ENCODE measurements at regions not wholly inside any gene's neighbourhood (a gene's known extent, or its start where the extent isn't known, plus 50 kb on each side); places are given as distances from the start of the nearest gene placed in this dataset.

- Histone ChIP-seq H3K36me3 (ENCODE audit: control insufficient read depth, insufficient read depth, low read length) (no peaks in the 10 kb centered on the region), H3K27me3 (replicated peaks; ENCODE audit: control insufficient read depth, insufficient read depth, low read length) (peaks cover 1% of the 10 kb centered on the region; the same call in 1 of the 2 replicates), H3K4me3 (replicated peaks; ENCODE audit: low read depth, low read length) (no peak overlapping the region)
- no peak for DNase-seq (ENCODE audit: extremely low read depth, insufficient read length)
- no peak for TF ChIP-seq CTCF (IDR thresholded peaks at IDR 0.05; ENCODE audit: insufficient read depth, low read length, poor library complexity, severe bottlenecking)
Measured at GRCh38 chr12:116650585-116651087, 87.2 kb downstream of the SPRING1 start.

GRCh38 chr12:116650062-116650461 is 87.8 kb downstream of the SPRING1 start:
- H3K36me3 ChIP-seq (ENCODE audit: control insufficient read depth, insufficient read depth, low read length) = no peaks in the 10 kb centered on the region
- H3K4me3 ChIP-seq (replicated peaks; ENCODE audit: low read depth, low read length) = no peak overlapping the region
- TF ChIP-seq CTCF (IDR thresholded peaks at IDR 0.05; ENCODE audit: insufficient read depth, low read length, poor library complexity, severe bottlenecking) = no peak
- H3K27me3 ChIP-seq (replicated peaks; ENCODE audit: control insufficient read depth, insufficient read depth, low read length) = peaks cover 1% of the 10 kb centered on the region; the same call in 1 of the 2 replicates
- DNase-seq (ENCODE audit: extremely low read depth, insufficient read length) = no peak

- no peak for DNase-seq (ENCODE audit: extremely low read depth, insufficient read length)
- H3K27me3 ChIP-seq (replicated peaks; ENCODE audit: control insufficient read depth, insufficient read depth, low read length) = peaks cover 1% of the 10 kb centered on the region; the same call in 1 of the 2 replicates
- no peak for TF ChIP-seq CTCF (IDR thresholded peaks at IDR 0.05; ENCODE audit: insufficient read depth, low read length, poor library complexity, severe bottlenecking)
Measured at GRCh38 chr12:116647813-116648212, 88.6 kb downstream of the MAP1LC3B2 start.

GRCh38 chr12:116646901-116647300 is 87.7 kb downstream of the MAP1LC3B2 start:
- DNase-seq (ENCODE audit: extremely low read depth, insufficient read length) = no peak
- peaks cover 1% of the 10 kb centered on the region; the same call in 1 of the 2 replicates for H3K27me3 ChIP-seq (replicated peaks; ENCODE audit: control insufficient read depth, insufficient read depth, low read length)
- H3K4me3 ChIP-seq (replicated peaks; ENCODE audit: low read depth, low read length) = no peak overlapping the region
- no peak for TF ChIP-seq CTCF (IDR thresholded peaks at IDR 0.05; ENCODE audit: insufficient read depth, low read length, poor library complexity, severe bottlenecking)
- H3K36me3 ChIP-seq (ENCODE audit: control insufficient read depth, insufficient read depth, low read length) = no peaks in the 10 kb centered on the region

More at GRCh38 chr12:116647813-116648212, 88.6 kb downstream of the MAP1LC3B2 start:
- Histone ChIP-seq H3K36me3 (ENCODE audit: control insufficient read depth, insufficient read depth, low read length) (no peaks in the 10 kb centered on the region), H3K4me3 (replicated peaks; ENCODE audit: low read depth, low read length) (no peak overlapping the region)

- H3K36me3 ChIP-seq (ENCODE audit: control insufficient read depth, insufficient read depth, low read length) = no peaks in the 10 kb centered on the region
- no peak for DNase-seq (ENCODE audit: extremely low read depth, insufficient read length)
- no peak overlapping the region for H3K4me3 ChIP-seq (replicated peaks; ENCODE audit: low read depth, low read length)
- TF ChIP-seq CTCF (IDR thresholded peaks at IDR 0.05; ENCODE audit: insufficient read depth, low read length, poor library complexity, severe bottlenecking) = no peak
- peaks cover 1% of the 10 kb centered on the region; the same call in 1 of the 2 replicates for H3K27me3 ChIP-seq (replicated peaks; ENCODE audit: control insufficient read depth, insufficient read depth, low read length)
Measured at GRCh38 chr12:116644806-116645205, 85.6 kb downstream of the MAP1LC3B2 start.

- Histone ChIP-seq H3K36me3 (ENCODE audit: control insufficient read depth, insufficient read depth, low read length) (no peaks in the 10 kb centered on the region), H3K4me3 (replicated peaks; ENCODE audit: low read depth, low read length) (no peak overlapping the region), H3K27me3 (replicated peaks; ENCODE audit: control insufficient read depth, insufficient read depth, low read length) (no peaks in the 10 kb centered on the region)
- DNase-seq (ENCODE audit: extremely low read depth, insufficient read length) = no peak
- no peak for TF ChIP-seq CTCF (IDR thresholded peaks at IDR 0.05; ENCODE audit: insufficient read depth, low read length, poor library complexity, severe bottlenecking)
Measured at GRCh38 chr12:116642683-116643082, 83.5 kb downstream of the MAP1LC3B2 start.

Measured in GM06990 (cell line).